Bronchial epithelial cell (primary cell): ENCODE measurements at regions not wholly inside any gene's neighbourhood (a gene's known extent, or its start where the extent isn't known, plus 50 kb on each side); places are given as distances from the start of the nearest gene placed in this dataset.

Experiments used
- DNase-seq: peaks from one replicate; pipeline ENCODE4 v3.0.0-alpha.2; 2010; ENCODE audit warnings: low read depth
- FAIRE-seq: peaks from 2 replicates; lab custom pipeline; 2011; peaks lifted over from hg19 to GRCh38; lab: Jason Lieb, UNC
- H3K27me3 ChIP-seq: 2 replicates; pipeline ENCODE4 v1.5.1; 2011; ENCODE audit warnings: low read length; ENCODE audit not compliant: control insufficient read depth, insufficient read depth
- H3K36me3 ChIP-seq: 2 replicates; pipeline ENCODE4 v1.5.1; 2011; ENCODE audit warnings: low read length; ENCODE audit not compliant: control insufficient read depth, insufficient read depth
- H3K4me3 ChIP-seq: 2 replicates; pipeline ENCODE4 v1.5.1; 2011; ENCODE audit warnings: mild to moderate bottlenecking, low read depth, low read length, control low read depth
- TF ChIP-seq, protein P1 (sequence below): IDR thresholded peaks from 2 replicates; pipeline ENCODE4 v1.5.1; 2011; ENCODE audit warnings: mild to moderate bottlenecking, moderate library complexity, low read length, control low read depth, inconsistent platforms; ENCODE audit not compliant: insufficient read depth, severe bottlenecking

DNA sequence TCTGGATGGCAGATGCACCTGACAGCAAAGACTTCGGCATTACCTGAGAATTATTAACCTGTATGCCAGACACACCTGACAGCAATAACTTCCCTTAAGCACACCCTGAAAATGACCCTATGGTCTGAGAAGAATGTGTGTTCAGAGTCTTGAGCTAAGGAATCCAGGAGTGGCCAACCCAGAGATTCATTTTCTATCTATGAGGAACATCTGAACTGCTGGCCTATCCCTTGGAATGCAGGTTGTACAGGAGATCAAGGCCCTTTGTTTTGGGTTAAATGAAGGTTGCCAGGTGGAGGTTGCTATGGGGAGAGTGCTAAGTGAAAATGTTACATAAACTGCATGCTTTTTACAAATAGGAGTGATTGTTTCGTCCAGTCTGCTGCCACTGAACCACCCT, 200.9 kb upstream of the MEIS1 start:
- Histone ChIP-seq H3K4me3 (no peak overlapping the region), H3K36me3 (no peaks in the 10 kb centered on the region), H3K27me3 (no peaks in the 10 kb centered on the region)
- FAIRE-seq (no peak), DNase-seq (no peak)
- TF ChIP-seq, protein P1, sequence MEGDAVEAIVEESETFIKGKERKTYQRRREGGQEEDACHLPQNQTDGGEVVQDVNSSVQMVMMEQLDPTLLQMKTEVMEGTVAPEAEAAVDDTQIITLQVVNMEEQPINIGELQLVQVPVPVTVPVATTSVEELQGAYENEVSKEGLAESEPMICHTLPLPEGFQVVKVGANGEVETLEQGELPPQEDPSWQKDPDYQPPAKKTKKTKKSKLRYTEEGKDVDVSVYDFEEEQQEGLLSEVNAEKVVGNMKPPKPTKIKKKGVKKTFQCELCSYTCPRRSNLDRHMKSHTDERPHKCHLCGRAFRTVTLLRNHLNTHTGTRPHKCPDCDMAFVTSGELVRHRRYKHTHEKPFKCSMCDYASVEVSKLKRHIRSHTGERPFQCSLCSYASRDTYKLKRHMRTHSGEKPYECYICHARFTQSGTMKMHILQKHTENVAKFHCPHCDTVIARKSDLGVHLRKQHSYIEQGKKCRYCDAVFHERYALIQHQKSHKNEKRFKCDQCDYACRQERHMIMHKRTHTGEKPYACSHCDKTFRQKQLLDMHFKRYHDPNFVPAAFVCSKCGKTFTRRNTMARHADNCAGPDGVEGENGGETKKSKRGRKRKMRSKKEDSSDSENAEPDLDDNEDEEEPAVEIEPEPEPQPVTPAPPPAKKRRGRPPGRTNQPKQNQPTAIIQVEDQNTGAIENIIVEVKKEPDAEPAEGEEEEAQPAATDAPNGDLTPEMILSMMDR, result no peak

DNA sequence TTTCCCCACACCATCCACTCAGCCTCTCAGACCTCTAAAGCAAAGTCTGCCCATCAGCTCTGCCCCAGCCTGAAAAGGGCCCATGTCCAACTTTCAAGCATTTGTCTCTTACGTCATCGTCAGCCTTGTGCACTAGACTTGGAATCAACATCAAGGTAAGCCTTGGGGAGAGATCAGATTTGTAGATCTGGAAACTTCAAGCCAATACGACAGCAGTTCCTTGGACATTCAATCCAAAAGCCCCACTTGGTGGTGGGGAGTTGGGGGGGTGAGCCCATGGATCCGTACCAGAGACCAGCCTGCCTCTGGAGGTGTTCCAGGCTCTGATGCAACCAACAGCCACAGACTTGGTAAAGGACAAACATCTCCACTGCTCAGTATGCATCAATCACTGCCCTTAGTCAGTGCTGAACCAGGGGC, 206.8 kb upstream of the MEIS1 start:
- Histone ChIP-seq H3K4me3 (no peak overlapping the region), H3K36me3 (no peaks in the 10 kb centered on the region), H3K27me3 (no peaks in the 10 kb centered on the region)
- FAIRE-seq (no peak), DNase-seq (no peak)
- TF ChIP-seq, protein P1, result no peak

DNA sequence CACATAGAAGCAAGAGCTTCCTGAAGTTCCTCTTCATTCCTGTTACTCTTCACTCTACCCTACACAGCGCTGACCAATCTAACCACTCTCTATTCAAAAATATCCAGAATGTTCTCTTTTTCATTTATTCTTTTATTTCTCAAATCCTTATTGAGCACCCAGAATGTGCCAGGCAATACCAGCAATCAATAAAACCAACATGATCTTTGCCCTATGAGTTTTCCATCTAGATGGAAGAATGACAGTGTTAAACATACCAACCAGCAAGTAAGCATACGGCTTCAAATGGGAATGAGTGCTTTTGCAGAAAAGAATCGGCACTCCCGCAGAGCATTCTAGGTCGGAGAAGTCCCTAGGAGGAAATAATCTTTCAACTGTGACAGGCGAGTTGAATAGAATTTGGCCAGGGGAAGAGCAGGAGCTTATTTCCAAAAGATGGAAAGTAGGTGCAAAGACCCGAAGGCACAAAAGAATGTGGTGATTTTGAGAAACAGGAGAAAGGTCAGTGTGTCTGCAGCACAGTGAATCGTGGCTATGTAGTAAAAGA, 217.8 kb upstream of the MEIS1 start:
- TF ChIP-seq, protein P1, result no peak
- Histone ChIP-seq H3K27me3 (no peaks in the 10 kb centered on the region), H3K36me3 (no peaks in the 10 kb centered on the region), H3K4me3 (no peak overlapping the region)
- FAIRE-seq (no peak), DNase-seq (no peak)

DNA sequence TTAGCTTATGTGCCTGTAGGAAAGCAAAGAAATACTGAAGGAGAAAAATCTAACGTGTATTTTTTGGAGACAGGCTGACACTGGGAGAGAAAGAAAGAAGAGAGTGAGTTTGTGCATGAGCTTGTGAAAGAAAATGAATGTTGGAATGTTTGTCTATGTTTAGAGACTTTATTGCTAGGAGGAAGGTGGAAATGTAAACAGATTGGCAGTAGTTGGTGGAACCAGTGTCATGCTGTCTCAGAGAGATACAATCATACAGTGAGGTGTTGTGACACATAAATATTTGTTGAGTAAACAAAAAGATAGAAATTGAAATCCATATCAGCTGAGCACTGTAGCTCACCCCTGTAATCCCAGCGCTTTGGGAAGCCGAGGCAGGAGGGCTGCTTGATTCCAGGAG, 222.2 kb upstream of the MEIS1 start:
- Histone ChIP-seq H3K27me3 (no peaks in the 10 kb centered on the region), H3K36me3 (no peaks in the 10 kb centered on the region), H3K4me3 (no peak overlapping the region)
- DNase-seq (no peak), FAIRE-seq (no peak)
- TF ChIP-seq, protein P1, result no peak

DNA sequence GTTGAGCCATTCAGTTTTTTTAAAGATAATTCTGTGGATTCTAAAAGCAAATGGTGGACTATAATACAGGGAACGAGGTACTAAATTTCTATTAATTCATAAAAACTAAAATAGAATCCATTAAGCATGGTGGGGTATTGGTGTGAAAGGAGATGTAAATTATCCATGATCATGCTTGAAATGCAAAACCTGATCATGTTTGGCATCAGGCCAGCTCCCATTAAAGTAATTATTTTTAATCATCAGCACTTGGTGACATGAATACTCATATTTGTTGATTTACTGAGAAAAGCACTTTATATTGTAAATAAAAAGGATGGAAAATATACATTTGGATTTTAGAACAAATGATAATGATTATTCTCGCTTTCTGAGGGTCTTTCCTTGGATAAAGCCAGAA, 232.3 kb upstream of the MEIS1 start:
- TF ChIP-seq, protein P1, result no peak
- DNase-seq, result no peak
- Histone ChIP-seq H3K36me3 (no peaks in the 10 kb centered on the region), H3K27me3 (no peaks in the 10 kb centered on the region), H3K4me3 (no peak overlapping the region)
- FAIRE-seq, result no peak

DNA sequence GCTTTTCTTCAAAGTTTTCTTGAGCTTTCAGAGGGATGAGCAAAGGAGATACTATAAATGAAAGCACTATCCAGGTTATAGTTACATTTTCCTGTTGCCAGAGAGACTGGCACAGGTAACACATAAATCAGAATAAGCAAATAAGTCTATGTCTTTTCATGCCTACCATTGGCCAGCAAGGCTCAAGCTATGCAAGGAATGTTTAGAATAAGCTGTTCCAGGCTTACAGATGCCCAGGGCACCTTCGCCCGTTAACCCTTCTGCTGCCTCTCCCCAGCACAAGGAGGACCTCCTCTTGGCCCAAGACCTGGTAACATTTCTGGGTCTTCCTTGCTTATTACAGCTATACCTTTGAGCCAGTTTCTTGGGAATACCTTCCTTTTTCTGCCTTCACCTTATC, 233.7 kb upstream of the MEIS1 start:
- Histone ChIP-seq H3K27me3 (no peaks in the 10 kb centered on the region), H3K4me3 (no peak overlapping the region), H3K36me3 (no peaks in the 10 kb centered on the region)
- no peak for FAIRE-seq
- TF ChIP-seq, protein P1, result no peak
- no peak for DNase-seq
